H7 (cell line): ENCODE measurements at regions not wholly inside any gene's neighbourhood (a gene's known extent, or its start where the extent isn't known, plus 50 kb on each side); places are given as distances from the start of the nearest gene placed in this dataset.

Source experiments
- DNase-seq: peaks from one replicate; pipeline ENCODE4 v3.0.0; 2012
- H3K27me3 ChIP-seq: 2 replicates; pipeline ENCODE4 v1.6.0; 2011; ENCODE audit warnings: mild to moderate bottlenecking, low read length; ENCODE audit not compliant: control insufficient read depth, insufficient read depth
- H3K36me3 ChIP-seq: replicated peaks from 2 replicates; pipeline ENCODE4 v1.5.1; 2011; ENCODE audit warnings: low read length; ENCODE audit not compliant: control insufficient read depth, insufficient read depth
- H3K4me3 ChIP-seq: 2 replicates; pipeline ENCODE4 v1.5.1; 2011; ENCODE audit warnings: low read depth, mild to moderate bottlenecking, control low read depth, low read length, moderate library complexity; ENCODE audit not compliant: insufficient read depth

DNA sequence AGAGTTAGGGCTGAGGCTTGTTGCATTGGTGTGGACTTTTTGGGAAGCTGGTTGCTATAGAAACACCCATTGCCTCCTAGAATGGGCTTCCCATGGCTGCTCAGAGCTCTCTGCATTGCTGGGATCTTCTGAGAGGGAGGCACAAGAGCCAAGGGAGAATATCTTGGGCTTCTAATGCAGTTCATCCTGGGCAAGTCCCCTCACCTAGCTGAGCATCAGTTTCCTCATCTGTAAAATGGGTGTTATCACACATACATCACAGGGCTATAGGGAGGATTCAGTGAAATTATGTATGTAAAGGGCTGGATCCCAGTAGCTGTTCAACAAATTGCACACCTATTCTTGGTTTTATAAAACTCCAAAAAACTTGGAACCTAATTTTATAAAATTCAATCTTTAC lies 106.1 kb upstream of the ALDH1B1 start:
- DNase-seq, result no peak
- H3K36me3 ChIP-seq, result no peaks in the 10 kb centered on the region
- H3K4me3 ChIP-seq, result no peak overlapping the region
- H3K27me3 ChIP-seq, result no peaks in the 10 kb centered on the region; the same call in 1 of the 2 replicates

DNA sequence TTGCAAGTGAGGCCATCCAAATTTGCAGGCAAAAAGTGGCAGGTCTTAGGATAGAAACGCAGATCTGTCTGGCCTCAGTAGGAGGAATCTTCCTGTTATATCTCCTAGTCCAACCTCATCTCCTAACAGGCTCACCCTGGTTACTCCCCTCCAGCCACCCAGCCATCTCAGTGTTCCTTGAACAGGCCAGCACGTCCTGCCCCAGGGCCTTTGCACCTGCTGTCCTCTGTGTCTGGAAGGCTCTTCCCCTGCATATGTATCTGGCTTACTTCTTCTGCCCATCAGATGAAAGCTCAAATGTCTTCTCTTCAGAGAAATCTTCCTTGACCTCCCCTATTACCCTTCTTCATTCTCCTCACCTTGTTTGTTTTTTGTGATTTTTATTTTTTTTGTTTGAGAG lies 107.3 kb upstream of the ALDH1B1 start:
- H3K27me3 ChIP-seq, result no peaks in the 10 kb centered on the region
- H3K4me3 ChIP-seq, result no peak overlapping the region
- DNase-seq, result no peak
- no peaks in the 10 kb centered on the region for H3K36me3 ChIP-seq

DNA sequence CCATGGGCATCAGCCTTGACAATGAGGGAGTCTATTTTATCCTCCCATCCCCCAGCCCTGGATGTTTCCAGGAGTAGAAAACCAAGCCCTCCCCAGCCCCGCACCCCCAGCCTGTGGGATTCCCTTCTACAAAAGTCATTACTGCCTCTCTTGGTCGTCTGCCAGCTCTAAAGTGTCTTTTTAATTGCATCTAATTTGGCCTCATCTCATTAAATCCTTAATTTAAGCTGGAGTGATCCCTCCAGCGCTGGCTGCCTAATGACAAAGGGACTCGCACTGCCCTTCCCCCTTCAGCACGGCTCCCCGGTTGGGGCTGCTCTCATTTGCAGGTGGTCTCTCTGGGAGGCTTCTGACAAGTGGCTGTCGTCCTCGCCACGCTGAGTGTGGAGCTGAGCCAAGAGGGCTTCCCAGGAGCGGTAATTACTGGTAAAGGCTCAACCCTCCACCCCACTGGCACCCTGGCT lies 107.9 kb upstream of the ALDH1B1 start:
- Histone ChIP-seq H3K36me3 (no peaks in the 10 kb centered on the region), H3K27me3 (no peaks in the 10 kb centered on the region), H3K4me3 (no peak overlapping the region)
- peak; percentile 68 for DNase-seq

DNA sequence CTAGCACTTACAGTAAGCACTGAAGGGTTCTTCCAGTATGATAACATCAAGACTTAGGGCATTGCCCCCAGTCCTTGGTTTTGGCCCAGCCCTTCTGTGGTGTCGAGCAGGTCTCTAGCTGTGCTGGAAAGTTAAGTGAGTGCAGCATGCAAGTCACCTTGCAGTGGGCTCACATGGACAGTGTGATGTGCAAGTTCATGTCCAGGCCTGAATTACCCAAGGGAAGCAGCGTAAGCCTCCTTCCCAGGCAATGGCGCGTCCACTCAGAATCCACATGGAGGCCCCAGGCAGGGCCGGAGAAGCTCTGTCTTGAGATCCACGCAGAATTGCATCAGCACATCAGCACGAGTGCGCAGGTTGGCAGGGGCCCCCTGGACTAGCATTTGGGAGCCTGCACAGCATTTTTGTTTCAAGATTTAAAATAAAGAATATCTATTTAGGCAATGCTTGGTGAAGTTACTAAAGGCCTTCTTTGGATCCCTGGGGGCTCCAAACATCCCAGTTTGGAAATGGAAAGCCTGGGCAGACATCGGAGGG lies 108.4 kb upstream of the ALDH1B1 start:
- no peak for DNase-seq
- Histone ChIP-seq H3K36me3 (no peaks in the 10 kb centered on the region), H3K27me3 (no peaks in the 10 kb centered on the region), H3K4me3 (no peak overlapping the region)

DNA sequence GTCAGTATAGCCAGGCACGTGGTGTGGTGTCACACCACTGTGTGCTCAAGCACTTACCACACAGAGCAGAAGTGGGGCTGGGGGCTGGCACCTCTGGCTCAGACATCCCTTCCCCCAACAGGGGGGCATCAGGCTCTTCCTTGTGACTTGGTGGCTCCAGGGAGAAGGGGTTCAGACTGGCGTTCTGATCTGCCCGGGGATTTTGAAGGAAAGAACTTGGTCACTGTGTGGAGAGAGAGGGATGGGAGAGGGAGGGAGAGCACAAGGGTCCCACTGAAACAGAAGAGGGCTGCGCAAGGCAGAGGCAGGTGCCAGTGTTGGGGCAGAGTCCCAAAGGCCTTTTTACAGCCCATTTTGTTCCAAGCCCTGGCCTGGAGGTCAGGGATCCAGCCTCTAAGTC lies 109.7 kb upstream of the ALDH1B1 start:
- Histone ChIP-seq H3K27me3 (no peaks in the 10 kb centered on the region), H3K36me3 (no peaks in the 10 kb centered on the region), H3K4me3 (no peak overlapping the region)
- no peak for DNase-seq

DNA sequence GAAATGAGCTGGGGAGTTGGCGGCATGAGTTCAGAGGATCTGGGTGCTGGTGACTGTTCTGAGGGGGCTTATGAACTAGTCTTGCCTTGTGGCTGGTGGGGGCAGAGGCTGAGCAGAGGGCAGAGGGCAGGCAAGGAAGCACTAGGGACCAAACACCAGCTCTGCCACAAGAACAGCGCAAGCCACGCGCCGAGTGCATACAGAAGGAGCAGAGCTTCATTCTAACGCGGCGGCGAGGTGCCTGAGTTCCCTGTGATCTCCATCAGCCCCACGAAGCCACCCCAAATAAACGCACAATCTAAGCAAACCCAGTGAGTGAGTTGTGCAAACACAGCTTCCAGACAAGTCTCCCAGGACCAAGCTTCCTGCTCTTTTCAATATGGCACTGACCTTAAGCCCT lies 110.6 kb upstream of the ALDH1B1 start:
- no peak for DNase-seq
- Histone ChIP-seq H3K4me3 (no peak overlapping the region), H3K36me3 (no peaks in the 10 kb centered on the region), H3K27me3 (no peaks in the 10 kb centered on the region; the same call in 1 of the 2 replicates)

DNA sequence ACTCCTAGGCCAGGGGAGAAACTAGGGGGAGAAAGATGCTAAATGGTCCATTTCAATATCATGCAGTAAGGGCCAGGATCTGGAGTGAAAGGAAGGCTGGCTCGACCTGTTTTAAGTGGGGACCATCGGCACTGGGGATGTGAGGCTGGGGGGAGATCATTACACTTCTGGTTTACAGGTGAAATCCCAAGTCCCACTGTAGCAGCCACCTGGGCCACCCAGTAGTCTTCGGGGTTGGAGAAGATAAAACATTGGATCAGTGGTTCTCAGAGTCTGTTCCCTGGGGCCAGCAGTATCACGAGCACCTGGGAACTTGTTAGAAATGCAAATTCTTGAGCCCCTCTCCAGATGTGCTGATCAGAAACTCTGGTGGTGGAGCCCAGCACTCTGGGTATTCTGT lies 111.3 kb upstream of the ALDH1B1 start:
- DNase-seq, result no peak
- Histone ChIP-seq H3K4me3 (no peak overlapping the region), H3K36me3 (no peaks in the 10 kb centered on the region), H3K27me3 (no peaks in the 10 kb centered on the region; the same call in 1 of the 2 replicates)

DNA sequence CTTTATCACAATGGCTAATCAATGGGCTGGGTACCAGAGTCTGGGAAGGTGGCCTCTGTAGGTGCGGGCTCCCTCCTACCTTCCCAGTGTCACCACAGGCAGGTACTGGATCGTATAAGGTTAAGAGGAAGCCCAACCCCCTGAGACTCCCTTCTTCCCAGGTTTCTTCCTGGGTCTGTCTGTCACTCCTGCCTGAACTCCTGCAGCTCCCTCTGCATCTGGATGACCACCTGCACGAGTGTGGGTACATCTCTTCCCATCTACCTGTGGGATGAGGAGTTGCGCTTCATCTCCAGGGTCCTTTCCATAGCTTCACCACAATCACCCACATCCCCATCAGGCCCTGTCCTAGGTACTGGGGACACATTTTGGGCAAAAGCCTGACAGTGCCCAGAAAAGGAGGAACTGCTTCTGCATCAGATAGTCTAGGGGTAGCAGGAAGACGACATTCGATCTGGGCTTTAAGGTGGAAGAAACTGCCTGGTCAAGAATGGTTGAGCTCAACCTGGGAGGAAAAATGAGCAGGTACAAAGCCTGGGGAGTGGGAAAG lies 112.2 kb upstream of the ALDH1B1 start:
- no peak overlapping the region for H3K4me3 ChIP-seq
- H3K36me3 ChIP-seq, result no peaks in the 10 kb centered on the region
- no peaks in the 10 kb centered on the region; the same call in 1 of the 2 replicates for H3K27me3 ChIP-seq
- no peak for DNase-seq

DNA sequence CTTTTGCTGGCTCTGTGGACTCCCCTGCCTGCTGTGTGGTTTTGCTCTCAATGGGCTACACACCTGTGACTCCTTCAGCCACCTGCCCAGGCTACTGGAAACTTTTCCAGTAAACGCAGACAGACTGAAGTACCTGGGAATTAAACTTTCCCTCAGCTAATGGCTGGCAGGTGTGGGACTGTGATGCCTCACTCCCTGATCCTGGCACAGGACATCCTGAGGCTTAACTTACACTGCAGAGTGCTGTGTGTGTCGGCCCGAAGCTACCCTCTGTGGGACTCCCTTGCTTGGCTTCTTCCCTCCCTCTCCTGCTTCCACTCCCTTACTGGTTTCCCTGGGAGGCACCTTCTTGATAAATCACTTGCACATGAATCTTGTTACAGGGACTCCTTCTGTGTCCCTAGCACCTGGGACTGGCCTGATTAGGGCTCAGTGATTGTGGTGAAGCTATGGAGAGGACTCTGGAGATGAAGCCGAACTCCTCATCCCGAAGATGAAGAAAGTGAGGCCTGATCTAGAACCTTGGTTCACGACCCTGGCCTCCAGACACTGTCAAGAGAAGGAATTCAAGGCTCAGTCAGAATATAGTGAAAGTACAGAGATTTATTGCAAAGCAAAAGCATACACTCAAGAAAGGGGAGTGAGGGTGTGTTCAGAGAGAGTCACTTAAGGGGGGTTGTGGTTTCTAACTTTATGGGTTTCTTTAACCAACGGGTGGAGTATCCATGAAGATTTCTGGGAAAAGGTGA lies 113.4 kb upstream of the ALDH1B1 start:
- Histone ChIP-seq H3K4me3 (no peak overlapping the region), H3K27me3 (no peaks in the 10 kb centered on the region; the same call in 1 of the 2 replicates), H3K36me3 (no peaks in the 10 kb centered on the region)
- no peak for DNase-seq

DNA sequence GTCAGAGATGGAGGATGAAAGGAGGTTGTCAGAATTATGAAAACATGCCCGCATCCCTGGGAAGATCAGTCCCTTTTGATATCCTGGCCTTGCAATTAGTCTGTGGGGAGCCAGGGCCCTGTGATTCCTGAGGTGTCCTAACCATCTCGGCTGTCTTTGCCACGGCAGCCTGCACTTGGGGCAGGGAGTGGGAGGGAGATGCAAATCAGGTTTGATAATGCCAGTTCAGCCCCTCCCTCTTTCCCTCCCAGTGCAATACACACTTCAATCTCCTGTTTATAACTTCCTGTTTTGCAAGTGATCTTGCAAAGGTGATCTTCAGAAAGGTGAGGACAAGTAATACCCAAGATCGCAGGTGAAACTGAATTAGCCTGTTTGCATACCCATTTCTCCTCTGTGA lies 114.0 kb upstream of the ALDH1B1 start:
- DNase-seq, result no peak
- H3K27me3 ChIP-seq, result no peaks in the 10 kb centered on the region; the same call in 1 of the 2 replicates
- no peak overlapping the region for H3K4me3 ChIP-seq
- H3K36me3 ChIP-seq, result no peaks in the 10 kb centered on the region

DNA sequence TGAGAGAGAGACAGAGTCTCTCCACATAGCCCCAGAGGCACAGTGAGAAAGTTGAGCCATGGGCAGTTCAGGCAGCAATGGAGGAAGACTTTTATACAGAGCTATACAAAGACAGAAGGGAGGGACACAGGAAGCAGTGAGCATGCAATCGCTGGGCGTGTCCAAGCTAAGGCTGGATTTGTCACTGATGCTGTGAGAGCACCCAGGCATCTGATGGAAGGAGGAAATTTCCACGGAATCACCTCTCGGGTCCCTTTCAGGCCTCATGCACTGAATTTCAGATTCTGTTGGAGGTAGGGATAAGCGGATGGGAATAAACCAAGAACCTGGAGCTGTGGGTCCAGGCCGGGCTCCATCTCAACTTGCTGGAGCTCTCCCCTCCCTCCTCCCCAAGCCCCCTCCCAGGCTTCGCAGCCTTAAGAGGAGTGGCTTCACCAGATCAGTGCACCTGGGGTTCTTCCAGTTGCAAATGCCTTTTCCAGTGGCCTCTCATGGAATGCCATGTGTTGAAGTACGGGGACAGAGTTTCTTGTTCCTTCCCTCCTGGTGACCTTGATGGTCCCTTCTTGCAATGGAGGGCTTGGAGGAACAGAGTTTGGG lies 114.8 kb upstream of the ALDH1B1 start:
- DNase-seq, result no peak
- H3K27me3 ChIP-seq, result peaks cover 2% of the 10 kb centered on the region; the same call in 1 of the 2 replicates
- no peaks in the 10 kb centered on the region for H3K36me3 ChIP-seq
- no peak overlapping the region for H3K4me3 ChIP-seq

DNA sequence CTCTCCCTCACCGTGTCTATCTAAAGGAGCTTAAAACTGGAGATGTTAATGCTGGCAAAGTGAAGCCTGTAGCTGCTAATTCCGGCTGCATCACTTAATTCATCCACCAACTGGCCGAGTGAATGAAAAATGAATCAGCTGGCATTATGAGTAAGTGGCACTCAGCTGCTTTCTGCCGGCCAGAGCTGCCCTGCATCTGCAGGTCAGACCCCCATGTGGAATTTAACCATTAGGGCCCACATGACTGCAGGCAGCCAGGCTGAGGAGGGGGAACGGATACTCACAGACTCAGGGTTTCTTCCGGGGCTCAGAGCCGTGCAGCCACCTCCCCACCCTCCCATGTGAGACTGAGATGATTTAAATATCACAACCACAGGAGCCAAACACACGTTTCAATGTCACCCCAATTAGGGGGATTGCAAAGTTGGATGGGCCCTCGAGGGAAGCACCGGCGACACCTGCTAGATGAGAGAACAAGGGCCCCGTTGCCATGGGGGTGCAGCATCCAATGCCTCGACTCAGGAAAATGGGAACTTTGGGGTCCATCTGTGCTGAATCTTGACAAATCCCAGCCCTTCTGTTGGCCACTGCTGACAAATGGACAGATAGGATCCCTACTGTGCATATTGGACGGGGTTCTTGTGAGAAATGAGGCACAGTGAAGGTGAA lies 115.6 kb upstream of the ALDH1B1 start:
- Histone ChIP-seq H3K36me3 (no peaks in the 10 kb centered on the region), H3K4me3 (no peak overlapping the region), H3K27me3 (peaks cover 2% of the 10 kb centered on the region; the same call in 1 of the 2 replicates)
- DNase-seq, result no peak

DNA sequence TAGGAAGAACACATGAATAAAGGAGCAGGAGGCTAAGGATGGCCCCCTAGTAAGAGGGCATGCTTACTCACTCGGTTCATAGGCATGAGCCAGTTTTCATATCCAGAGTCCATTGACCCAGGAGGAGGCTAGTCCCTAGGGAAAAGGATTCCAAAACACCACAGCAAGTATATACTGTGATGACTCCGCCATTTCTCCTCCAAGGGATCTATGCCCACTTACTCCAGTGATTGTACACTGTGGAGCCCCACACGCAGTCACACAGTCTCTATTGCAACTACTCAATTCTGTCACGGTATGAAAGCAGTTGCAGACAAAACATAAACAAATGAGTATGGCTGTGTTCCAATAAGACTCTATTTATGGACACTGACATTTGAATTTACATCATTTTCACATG lies 117.7 kb upstream of the ALDH1B1 start:
- H3K27me3 ChIP-seq, result peaks cover 2% of the 10 kb centered on the region; the same call in 1 of the 2 replicates
- no peak for DNase-seq
- no peaks in the 10 kb centered on the region for H3K36me3 ChIP-seq
- no peak overlapping the region for H3K4me3 ChIP-seq

DNA sequence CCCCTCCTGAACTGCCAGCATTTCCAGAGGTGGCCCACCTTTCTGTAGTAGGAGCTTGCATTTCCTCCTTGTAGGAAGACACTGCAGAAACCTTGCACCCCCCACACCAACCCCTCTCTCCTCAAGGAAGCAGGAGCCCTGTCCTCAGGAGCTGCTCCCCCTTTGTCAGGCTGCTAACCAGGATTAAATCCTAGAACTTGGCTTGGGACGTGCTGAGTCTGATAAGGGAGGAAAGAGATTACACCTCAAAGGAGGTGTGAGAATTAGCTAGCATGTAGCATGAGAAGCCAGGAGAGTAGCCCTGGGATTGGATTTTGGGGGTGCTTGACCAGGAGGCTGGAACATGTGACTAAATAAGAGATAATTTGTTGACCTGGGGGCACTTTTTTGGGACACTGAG lies 119.8 kb upstream of the ALDH1B1 start:
- no peak for DNase-seq
- H3K36me3 ChIP-seq, result no peaks in the 10 kb centered on the region
- peaks cover 2% of the 10 kb centered on the region; the same call in 1 of the 2 replicates for H3K27me3 ChIP-seq
- no peak overlapping the region for H3K4me3 ChIP-seq
